ENCODE measurements at regions not wholly inside any gene's neighbourhood (a gene's known extent, or its start where the extent isn't known, plus 50 kb on each side); places are given as distances from the start of the nearest gene placed in this dataset.

DNA sequence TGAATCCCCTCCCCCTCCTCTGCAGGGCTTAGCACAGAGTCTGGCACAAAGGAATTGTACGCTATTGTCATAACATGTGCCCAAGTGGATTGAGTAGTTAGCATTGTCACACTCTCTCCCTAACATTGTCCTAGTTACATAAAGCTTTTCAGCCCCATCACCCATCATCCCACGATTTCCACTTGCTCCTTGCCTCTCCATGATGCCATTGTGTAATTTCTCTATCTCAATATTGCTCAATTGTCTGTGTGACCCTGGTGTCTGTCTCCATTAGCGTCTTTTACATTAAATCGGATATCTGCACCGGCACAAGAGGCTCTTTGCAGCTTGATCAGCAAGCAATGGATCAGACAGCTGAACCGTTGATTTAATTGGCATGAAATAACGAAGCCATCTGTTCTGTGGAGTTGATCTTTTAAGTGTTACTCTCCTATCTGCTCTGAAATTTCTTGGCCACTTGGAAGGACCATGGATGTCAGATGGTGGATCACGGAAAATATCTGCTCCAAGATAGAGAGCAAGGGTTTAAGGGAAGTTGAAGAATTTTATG is 77.0 kb upstream of the HS3ST4 start:
- TF ChIP-seq CTCF (IDR thresholded peaks at IDR 0.05; ENCODE audit: low read depth, low read length) (no peak), EZH2phosphoT487 (IDR thresholded peaks at IDR 0.05; ENCODE audit: low read depth) (no peak)

DNA sequence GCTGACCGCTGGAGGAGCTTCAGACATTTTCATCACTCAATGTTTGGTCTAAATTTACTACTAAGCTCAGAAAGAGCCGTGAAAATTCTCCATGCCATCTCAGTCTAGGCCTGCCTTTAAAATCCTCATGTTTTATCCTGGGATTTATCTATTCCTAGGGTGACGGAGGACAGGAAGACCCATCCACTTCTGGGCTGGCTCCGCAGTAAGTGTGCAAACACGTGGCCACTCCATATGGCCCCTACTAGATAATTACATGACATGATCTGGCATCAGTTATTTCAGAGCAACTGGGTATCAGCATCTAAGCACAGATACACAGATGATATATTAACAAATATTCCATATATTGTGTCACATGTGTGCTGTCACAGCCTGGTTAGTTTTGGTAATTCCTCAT is 77.8 kb upstream of the HS3ST4 start:
- Histone ChIP-seq H3K4me1 (ENCODE audit: low read length) (no peaks in the 10 kb centered on the region), H3K4me2 (ENCODE audit: low read length) (no peak overlapping the region), H3K27ac (ENCODE audit: low read length) (no peak overlapping the region), H3K9me3 (ENCODE audit: insufficient read depth, low read length) (no peaks in the 10 kb centered on the region), H2AFZ (ENCODE audit: low read depth, low read length) (no peak overlapping the region), H3K9ac (ENCODE audit: low read length) (no peak overlapping the region), H3K4me3 (ENCODE audit: low read length) (no peak overlapping the region), H3K27me3 (ENCODE audit: low read depth, low read length) (no peaks in the 10 kb centered on the region), H3K79me2 (ENCODE audit: low read length) (no peaks in the 10 kb centered on the region), H4K20me1 (ENCODE audit: insufficient read depth, low read length) (no peaks in the 10 kb centered on the region), H3K36me3 (replicated peaks; ENCODE audit: low read depth, low read length) (no peaks in the 10 kb centered on the region)
- TF ChIP-seq EZH2phosphoT487 (IDR thresholded peaks at IDR 0.05; ENCODE audit: low read depth) (no peak), CTCF (IDR thresholded peaks at IDR 0.05; ENCODE audit: low read depth, low read length) (no peak)

More for the DNA sequence above, 77.0 kb upstream of the HS3ST4 start:
- no peak overlapping the region for H2AFZ ChIP-seq (ENCODE audit: low read depth, low read length)
- H3K4me1 ChIP-seq (ENCODE audit: low read length): no peaks in the 10 kb centered on the region
- H4K20me1 ChIP-seq (ENCODE audit: insufficient read depth, low read length): no peaks in the 10 kb centered on the region
- no peak overlapping the region for H3K27ac ChIP-seq (ENCODE audit: low read length)
- no peaks in the 10 kb centered on the region for H3K27me3 ChIP-seq (ENCODE audit: low read depth, low read length)
- no peak overlapping the region for H3K9ac ChIP-seq (ENCODE audit: low read length)
- no peaks in the 10 kb centered on the region for H3K36me3 ChIP-seq (replicated peaks; ENCODE audit: low read depth, low read length)
- no peaks in the 10 kb centered on the region for H3K9me3 ChIP-seq (ENCODE audit: insufficient read depth, low read length)
- H3K4me3 ChIP-seq (ENCODE audit: low read length): no peak overlapping the region
- no peak overlapping the region for H3K4me2 ChIP-seq (ENCODE audit: low read length)
- no peaks in the 10 kb centered on the region for H3K79me2 ChIP-seq (ENCODE audit: low read length)

GRCh38 chr16:25608002-25608401 is 83.8 kb upstream of the HS3ST4 start:
- Histone ChIP-seq H2AFZ (ENCODE audit: low read depth, low read length) (no peak overlapping the region), H3K36me3 (replicated peaks; ENCODE audit: low read depth, low read length) (no peaks in the 10 kb centered on the region), H3K27me3 (ENCODE audit: low read depth, low read length) (no peaks in the 10 kb centered on the region)

DNA sequence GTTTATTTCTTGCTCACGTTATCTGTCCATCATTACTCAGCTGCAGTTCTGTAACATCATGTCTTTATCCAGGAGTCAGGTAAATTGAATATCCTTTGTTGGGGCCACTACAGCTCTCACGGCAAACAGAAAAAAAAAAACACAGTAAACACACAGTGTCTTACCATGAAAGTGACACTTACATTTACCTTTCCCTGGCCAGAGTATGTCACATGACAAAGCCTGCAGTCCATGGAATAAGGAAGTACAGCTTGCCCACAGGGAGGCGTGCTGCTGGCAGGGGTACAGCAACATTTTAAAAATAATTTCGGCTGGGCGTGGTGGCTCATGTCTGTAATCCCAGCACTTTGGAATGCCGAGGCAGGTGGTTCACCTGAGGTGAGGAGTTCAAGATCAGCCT is 85.7 kb upstream of the HS3ST4 start:
- no peaks in the 10 kb centered on the region for H3K36me3 ChIP-seq (replicated peaks; ENCODE audit: low read depth, low read length)
- no peak overlapping the region for H3K9ac ChIP-seq (ENCODE audit: low read length)
- no peaks in the 10 kb centered on the region for H3K27me3 ChIP-seq (ENCODE audit: low read depth, low read length)
- no peaks in the 10 kb centered on the region for H3K9me3 ChIP-seq (ENCODE audit: insufficient read depth, low read length)
- H4K20me1 ChIP-seq (ENCODE audit: insufficient read depth, low read length): no peaks in the 10 kb centered on the region
- H3K4me3 ChIP-seq (ENCODE audit: low read length): no peak overlapping the region
- H3K79me2 ChIP-seq (ENCODE audit: low read length): no peaks in the 10 kb centered on the region
- no peaks in the 10 kb centered on the region for H3K4me1 ChIP-seq (ENCODE audit: low read length)
- H3K4me2 ChIP-seq (ENCODE audit: low read length): no peak overlapping the region
- TF ChIP-seq CTCF (IDR thresholded peaks at IDR 0.05; ENCODE audit: low read depth, low read length) (no peak), EZH2phosphoT487 (IDR thresholded peaks at IDR 0.05; ENCODE audit: low read depth) (no peak)
- no peak overlapping the region for H2AFZ ChIP-seq (ENCODE audit: low read depth, low read length)
- H3K27ac ChIP-seq (ENCODE audit: low read length): no peak overlapping the region

More at GRCh38 chr16:25608002-25608401, 83.8 kb upstream of the HS3ST4 start:
- Histone ChIP-seq H3K9me3 (ENCODE audit: insufficient read depth, low read length) (no peaks in the 10 kb centered on the region), H3K4me2 (ENCODE audit: low read length) (no peak overlapping the region), H3K4me1 (ENCODE audit: low read length) (no peaks in the 10 kb centered on the region), H3K27ac (ENCODE audit: low read length) (no peak overlapping the region), H4K20me1 (ENCODE audit: insufficient read depth, low read length) (no peaks in the 10 kb centered on the region), H3K4me3 (ENCODE audit: low read length) (no peak overlapping the region), H3K9ac (ENCODE audit: low read length) (no peak overlapping the region), H3K79me2 (ENCODE audit: low read length) (no peaks in the 10 kb centered on the region)
- no peak for TF ChIP-seq CTCF (IDR thresholded peaks at IDR 0.05; ENCODE audit: low read depth, low read length)
- no peak for TF ChIP-seq EZH2phosphoT487 (IDR thresholded peaks at IDR 0.05; ENCODE audit: low read depth)
